NCI-H1436 (cell line): ENCODE measurements at regions not wholly inside any gene's neighbourhood (a gene's known extent, or its start where the extent isn't known, plus 50 kb on each side); places are given as distances from the start of the nearest gene placed in this dataset.

Experiments used
- DNase-seq: peaks from one replicate; lab custom pipeline; 2025; lab: John Stamatoyannopoulos, UW

GRCh38 chr12:77723308-77723707 is 107.4 kb upstream of the NAV3 start:
- DNase-seq = no peak

GRCh38 chr12:77722536-77722935 is 108.2 kb upstream of the NAV3 start:
- DNase-seq = no peak

- no peak for DNase-seq
Observed at GRCh38 chr12:77720258-77720657, 110.4 kb upstream of the NAV3 start.

- no peak for DNase-seq
Observed at GRCh38 chr12:77710209-77710608, 120.5 kb upstream of the NAV3 start.

- DNase-seq = no peak
Observed at GRCh38 chr12:77697126-77697525, 133.6 kb upstream of the NAV3 start.

DNA sequence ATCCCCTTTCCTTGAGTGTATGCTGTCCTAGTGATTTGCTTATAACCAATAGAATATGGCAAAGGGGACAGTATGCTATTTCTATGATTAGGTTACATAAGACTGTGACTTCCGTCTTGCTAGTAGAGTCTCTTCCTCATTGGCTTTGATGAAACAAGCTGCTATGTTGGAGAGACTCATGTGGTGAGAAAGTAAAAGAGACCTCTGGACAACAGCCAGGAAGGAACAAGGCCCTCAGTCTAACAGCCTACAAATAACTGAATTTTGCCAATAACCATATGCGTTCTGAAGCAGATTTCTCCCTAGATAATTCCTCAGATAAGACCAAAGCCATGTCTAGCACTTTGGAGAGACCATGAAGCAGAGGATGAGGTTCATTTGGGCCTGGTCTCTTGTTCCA is 134.5 kb upstream of the NAV3 start:
- no peak for DNase-seq

- no peak for DNase-seq
Observed at GRCh38 chr12:77689510-77690086, 141.1 kb upstream of the NAV3 start.

DNA sequence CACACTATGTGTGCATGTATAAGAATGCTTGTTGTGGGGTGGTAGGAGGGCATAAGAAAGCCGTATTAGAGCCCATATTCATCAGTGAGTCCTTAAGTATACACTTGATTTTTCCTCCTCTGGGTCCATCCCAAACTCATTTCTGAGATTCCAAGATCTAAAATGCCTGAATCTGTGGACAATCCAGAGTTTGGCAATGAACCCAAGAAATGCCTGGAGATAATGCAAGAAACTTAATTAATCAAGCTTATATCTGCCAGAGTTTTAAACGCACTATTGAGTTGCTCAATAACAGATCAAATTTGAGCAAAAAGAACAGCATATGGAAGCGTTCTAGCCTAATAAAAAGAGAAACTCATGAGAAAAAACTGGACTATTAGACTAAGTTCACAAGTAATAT is 143.4 kb upstream of the NAV3 start:
- no peak for DNase-seq

- no peak for DNase-seq
Observed at GRCh38 chr12:77686760-77687159, 143.9 kb upstream of the NAV3 start.

DNA sequence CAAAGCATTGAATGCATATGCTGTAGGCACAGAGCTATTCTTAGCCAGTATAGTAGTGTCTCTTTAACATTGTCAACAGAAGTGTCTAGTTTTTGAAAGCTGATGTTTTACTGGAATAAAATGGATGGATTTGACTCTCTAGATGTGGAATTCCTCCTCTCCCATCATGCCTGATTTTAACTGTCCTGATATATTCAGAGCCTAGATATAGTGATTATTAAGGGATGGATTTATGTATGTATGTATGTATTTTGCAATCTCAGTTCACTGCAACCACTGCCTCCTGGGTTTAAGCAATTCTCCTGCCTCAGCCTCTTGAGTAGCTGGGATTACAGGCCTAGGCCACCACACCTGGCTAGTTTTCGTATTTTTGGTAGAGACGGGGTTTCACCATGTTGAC is 144.8 kb upstream of the NAV3 start:
- no peak for DNase-seq

DNA sequence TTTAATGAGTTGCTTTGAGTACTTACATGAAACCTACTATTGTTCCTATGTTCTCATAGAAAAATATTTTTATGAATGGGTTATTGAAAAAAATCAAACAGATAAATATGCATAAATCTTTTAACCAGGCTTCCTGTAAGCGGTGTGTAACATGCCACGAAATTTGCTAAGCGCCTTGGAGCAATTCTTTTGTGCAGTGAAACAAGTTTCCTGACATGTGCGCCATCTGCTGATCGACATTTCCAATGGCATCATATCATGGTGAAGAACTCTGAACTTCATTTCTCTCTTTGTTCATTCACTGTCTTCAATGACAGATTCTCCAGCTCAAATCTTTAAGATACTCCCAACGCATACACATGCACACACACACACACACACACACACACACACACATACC is 145.6 kb upstream of the NAV3 start:
- peak; percentile 79 for DNase-seq

DNA sequence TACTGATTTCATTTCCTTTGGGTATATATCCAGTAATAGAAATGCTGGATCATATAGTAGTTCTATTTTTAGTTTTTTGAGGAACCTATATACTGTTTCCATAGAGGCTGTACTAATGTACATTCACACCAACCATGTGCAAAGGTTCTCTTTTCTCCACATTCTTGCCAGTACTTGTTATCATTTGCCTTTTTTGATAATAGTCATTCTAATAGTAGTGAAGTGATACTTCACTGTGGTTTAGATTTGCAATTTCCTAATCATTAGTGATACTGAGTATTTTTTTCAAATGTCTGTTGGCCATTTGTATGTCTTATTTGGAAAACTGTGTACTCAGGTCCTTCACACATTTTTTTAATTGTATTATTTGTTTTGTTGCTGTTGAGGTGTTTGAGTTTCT is 148.2 kb upstream of the NAV3 start:
- no peak for DNase-seq

DNA sequence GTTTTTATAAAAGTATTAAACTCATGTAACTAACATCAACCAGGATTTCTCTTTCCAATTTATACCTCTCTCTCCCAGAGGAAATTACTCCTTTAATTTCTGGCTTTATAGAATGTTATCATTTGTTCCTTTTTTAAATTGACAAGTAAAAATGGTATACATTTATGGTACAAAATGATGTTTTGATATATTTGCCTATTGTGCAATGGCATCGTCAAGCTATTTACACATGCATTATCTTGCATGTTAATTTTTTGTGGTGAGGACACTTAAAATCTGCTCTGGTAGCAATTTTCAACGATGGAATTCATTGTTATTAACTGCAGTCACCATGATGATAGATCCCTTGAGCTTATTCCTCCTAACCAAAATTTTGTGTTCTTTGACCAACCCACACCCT is 149.0 kb upstream of the NAV3 start:
- DNase-seq = no peak

GRCh38 chr12:77679686-77680085 is 151.0 kb upstream of the NAV3 start:
- no peak for DNase-seq

GRCh38 chr12:77678621-77679020 is 152.1 kb upstream of the NAV3 start:
- no peak for DNase-seq

DNA sequence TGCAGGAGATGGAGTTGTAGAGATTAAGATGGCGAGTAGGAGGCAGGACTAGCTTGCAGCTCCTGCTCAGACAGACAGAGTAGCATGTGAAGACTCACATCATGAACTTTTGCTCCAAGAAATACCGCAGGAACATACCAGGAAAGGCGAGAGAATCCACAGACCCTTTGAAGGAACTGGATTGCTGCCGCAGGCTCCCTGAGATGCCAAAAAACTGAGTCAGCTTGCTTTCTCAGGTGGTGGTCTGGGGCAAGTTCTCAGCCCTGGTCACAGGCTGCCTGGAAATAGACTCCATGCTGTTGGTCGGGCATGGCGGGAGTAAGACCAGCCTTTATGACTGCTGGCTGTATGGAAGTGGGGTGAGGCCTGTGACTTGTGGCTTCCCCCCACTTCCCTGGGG is 163.6 kb upstream of the NAV3 start:
- DNase-seq = no peak

DNA sequence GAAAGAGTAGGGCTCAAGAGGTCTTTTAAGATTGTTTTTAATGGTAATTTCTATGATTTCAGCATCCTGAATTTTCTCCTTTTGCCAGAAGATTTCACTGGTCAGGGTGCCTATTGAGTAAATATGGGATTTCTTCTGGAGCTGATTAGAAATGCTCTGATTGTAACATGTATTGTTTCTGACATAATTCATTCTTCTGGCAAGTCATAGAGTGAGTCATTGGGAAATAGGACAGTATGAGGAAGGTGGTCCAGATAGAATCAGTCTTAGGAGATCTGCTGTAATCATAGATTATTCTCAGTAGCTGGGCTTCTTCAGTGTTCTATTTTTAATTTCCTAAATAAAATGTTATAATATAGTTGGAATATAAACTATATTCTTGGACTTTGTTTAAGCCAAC is 182.0 kb upstream of the NAV3 start:
- no peak for DNase-seq

- DNase-seq = no peak
Observed at GRCh38 chr12:77645966-77646598, 184.6 kb upstream of the NAV3 start.

DNA sequence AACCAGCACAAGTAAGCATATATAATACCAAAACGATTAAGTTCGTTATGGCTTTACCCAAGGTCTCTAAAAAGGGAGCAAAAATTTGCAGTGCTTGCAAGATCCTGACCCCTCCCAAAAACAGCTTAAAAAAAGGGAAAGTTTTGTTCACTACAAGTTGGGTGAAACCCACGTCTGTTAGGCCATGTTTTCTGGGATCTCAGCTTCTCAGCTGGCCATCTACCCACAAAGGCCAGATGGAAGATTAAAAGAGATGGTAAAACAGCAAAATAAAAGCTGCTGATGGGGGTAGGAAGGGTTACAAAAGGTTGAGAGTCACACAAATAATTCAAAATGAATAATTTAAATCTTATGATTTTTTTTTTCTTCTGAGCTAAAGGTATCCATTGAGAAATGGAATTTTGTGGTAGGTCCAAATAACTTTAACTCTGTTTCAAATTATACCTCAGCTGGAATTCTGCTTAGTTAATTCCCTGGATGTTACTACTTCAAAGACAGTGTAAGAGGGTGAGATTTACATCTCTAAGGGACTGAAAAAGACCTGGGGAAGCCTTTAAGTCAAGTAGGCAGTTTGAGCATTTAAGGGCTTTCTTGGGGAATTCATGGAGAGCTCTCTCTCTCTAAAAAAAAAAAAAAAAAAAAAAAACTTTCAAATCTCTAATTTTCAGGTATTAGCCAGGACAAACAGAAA is 185.6 kb upstream of the NAV3 start:
- DNase-seq = no peak

GRCh38 chr12:77642246-77642645 is 188.4 kb upstream of the NAV3 start:
- DNase-seq = no peak

DNA sequence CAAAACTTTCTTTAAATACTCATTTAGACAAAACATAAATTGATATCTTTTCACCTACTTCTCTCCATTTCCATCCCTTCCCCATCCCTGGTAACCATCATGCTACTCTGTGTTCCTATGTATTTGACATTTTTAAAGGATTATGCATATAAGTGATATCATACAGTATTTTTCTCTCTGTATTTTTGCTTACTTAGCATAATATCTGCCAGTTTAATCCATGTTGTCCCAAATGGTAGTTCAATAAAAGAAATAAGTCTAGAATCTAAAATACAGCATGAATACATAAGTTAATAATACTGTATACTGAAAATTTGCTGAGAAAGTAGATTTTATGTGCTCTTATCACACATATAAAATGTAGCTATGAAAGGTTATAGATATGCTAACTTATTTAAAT is 190.3 kb upstream of the NAV3 start:
- DNase-seq = no peak

GRCh38 chr12:77630790-77631445 is 199.8 kb upstream of the NAV3 start:
- no peak for DNase-seq

DNA sequence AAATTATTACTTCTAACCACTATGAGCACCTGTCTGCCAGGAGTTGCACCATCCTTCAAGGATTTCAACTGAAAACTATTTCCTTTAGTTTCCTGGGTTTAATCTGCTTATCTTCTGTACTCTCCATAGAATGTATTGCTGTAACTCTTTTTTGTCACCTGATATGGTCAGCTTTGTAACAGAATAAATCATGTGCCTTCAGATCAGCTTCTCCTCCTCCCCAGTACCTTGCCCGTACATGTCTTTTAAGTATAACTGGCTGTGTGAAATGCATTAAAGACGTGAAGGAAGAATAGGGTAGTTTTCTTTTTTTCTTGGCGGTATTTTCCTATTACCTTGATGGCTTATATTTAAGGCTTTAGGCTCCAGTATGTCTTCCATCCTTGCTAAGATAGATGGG is 200.3 kb upstream of the NAV3 start:
- no peak for DNase-seq
